ENCODE measurements at regions not wholly inside any gene's neighbourhood (a gene's known extent, or its start where the extent isn't known, plus 50 kb on each side); places are given as distances from the start of the nearest gene placed in this dataset.

DNA sequence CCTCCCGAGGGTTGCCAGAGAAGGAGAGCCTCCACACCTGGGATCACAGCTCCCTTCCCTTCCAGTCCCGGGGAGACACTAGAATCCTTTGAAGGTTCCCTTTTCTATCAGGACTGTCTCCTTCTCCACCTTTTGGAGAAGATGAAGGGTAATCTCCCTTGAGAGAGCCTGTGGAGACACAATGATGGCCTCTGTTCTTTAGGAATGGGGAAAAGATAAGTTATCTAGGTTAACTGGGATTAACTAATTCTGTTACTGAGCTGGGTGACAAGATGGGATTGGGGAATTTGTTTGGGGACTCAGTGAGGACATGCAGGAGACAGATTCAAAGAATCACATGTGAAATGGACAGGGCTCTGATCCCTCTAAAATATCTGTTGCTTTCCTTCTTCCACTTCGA, 181.1 kb upstream of the BMPER start:
- Histone ChIP-seq H3K27me3 (ENCODE audit: control insufficient read depth in 5 of 5, insufficient read depth in 4 of 5, low read length in 5 of 5) (no peaks in the 10 kb centered on the region), H3K27ac (ENCODE audit: low read depth, low read length) (no peak overlapping the region), H3K9ac (ENCODE audit: low read length in 5 of 5) (no peak overlapping the region), H3K36me3 (ENCODE audit: control insufficient read depth in 5 of 5, insufficient read depth in 5 of 5, low read length in 5 of 5) (no peaks in the 10 kb centered on the region), H3K4me3 (ENCODE audit: low read depth in 1 of 5, low read length in 5 of 5) (no peak overlapping the region), H3K4me1 (ENCODE audit: control insufficient read depth in 5 of 5, insufficient read depth in 5 of 5, low read length in 5 of 5) (peaks cover 1 to 21% (median 6%) of the 10 kb centered on the region in 5 donors), H3K9me3 (ENCODE audit: control insufficient read depth in 5 of 5, low read length in 5 of 5) (no peaks in the 10 kb centered on the region)

DNA sequence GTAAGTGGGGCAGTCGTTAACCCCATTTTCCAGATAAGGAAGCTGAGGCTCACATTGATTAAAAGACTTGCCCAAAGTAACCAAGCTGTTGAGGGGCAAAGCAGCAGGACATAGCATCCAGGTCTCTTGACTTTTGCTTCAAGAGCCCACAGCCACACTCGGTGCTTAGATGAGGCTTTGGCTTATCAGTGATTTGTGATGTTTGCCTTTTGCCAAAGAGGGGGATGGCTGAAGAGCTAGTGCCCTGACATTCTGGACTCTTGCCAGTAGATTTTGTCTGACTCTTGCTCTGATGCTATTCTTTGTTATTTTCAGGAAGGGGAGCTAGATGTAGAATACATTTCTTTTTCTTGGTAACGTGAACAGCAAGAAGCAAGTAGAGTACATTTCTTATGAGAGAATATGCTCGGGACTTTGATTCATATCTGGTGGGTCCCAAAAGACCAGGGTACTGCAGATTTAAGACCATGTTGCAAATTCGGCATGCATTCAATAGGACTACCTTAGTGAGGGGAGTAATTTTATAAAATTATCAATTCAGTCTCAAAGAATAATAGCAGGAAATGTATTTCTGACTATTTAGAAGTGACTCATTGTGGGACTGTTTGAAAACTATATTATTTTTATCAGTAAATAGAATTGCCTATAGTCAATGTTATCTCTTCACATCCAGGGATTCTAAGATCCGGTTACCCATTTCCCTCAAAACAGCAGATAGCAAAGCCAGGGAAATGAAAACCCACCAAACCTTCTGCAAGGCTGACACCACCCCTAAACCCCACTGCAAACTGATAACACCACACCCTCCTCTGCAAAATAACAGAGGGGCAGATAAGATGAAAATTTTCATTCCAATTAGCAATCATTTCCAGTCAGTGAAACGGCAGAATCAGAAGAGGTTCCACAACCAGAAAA, 180.0 kb upstream of the BMPER start:
- Histone ChIP-seq H3K36me3 (ENCODE audit: control insufficient read depth in 5 of 5, insufficient read depth in 5 of 5, low read length in 5 of 5) (no peaks in the 10 kb centered on the region), H3K27ac (ENCODE audit: low read depth, low read length) (no peak overlapping the region), H3K9ac (ENCODE audit: low read length in 5 of 5) (no peak overlapping the region), H3K9me3 (ENCODE audit: control insufficient read depth in 5 of 5, low read length in 5 of 5) (no peaks in the 10 kb centered on the region), H3K27me3 (ENCODE audit: control insufficient read depth in 5 of 5, insufficient read depth in 4 of 5, low read length in 5 of 5) (no peaks in the 10 kb centered on the region), H3K4me3 (ENCODE audit: low read depth in 1 of 5, low read length in 5 of 5) (no peak overlapping the region), H3K4me1 (ENCODE audit: control insufficient read depth in 5 of 5, insufficient read depth in 5 of 5, low read length in 5 of 5) (peaks cover under 1 to 16% (median 6%) of the 10 kb centered on the region in 5 donors)

- Histone ChIP-seq H3K36me3 (ENCODE audit: control insufficient read depth in 5 of 5, insufficient read depth in 5 of 5, low read length in 5 of 5) (no peaks in the 10 kb centered on the region), H3K4me1 (ENCODE audit: control insufficient read depth in 5 of 5, insufficient read depth in 5 of 5, low read length in 5 of 5) (peaks cover 10 to 20% (median 13%) of the 10 kb centered on the region in 5 donors), H3K9ac (ENCODE audit: low read length in 5 of 5) (no peak overlapping the region), H3K27me3 (ENCODE audit: control insufficient read depth in 5 of 5, insufficient read depth in 4 of 5, low read length in 5 of 5) (no peaks in the 10 kb centered on the region), H3K27ac (ENCODE audit: low read depth, low read length) (no peak overlapping the region), H3K4me3 (ENCODE audit: low read depth in 1 of 5, low read length in 5 of 5) (no peak overlapping the region), H3K9me3 (ENCODE audit: control insufficient read depth in 5 of 5, low read length in 5 of 5) (no peaks in the 10 kb centered on the region)
Observed at GRCh38 chr7:33726582-33726981, 178.8 kb upstream of the BMPER start.

DNA sequence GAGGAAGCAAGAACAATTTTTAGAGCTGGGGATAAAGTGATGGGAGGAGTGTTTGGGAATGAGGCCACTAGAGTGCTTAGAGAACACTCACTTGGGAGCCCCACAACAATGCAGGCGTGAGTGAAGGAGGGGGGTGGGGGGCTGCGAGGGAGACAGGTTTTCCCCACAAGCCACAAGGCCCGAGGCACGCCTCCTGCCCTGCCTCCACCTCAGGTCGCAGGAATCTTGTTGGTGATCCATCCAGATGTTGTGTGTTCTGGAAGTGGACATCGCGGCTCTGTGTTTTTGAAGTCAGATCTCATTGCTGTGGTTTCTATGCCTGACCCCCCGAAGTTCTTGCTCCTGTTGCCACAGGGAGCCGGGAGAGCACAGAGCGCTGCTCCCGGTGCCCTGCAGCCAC, 178.0 kb upstream of the BMPER start:
- Histone ChIP-seq H3K27me3 (ENCODE audit: control insufficient read depth in 5 of 5, insufficient read depth in 4 of 5, low read length in 5 of 5) (no peaks in the 10 kb centered on the region), H3K9me3 (ENCODE audit: control insufficient read depth in 5 of 5, low read length in 5 of 5) (no peaks in the 10 kb centered on the region), H3K9ac (ENCODE audit: low read length in 5 of 5) (no peak overlapping the region), H3K36me3 (ENCODE audit: control insufficient read depth in 5 of 5, insufficient read depth in 5 of 5, low read length in 5 of 5) (no peaks in the 10 kb centered on the region), H3K4me3 (ENCODE audit: low read depth in 1 of 5, low read length in 5 of 5) (no peak overlapping the region), H3K4me1 (ENCODE audit: control insufficient read depth in 5 of 5, insufficient read depth in 5 of 5, low read length in 5 of 5) (peaks cover 10 to 20% (median 13%) of the 10 kb centered on the region in 5 donors), H3K27ac (ENCODE audit: low read depth, low read length) (no peak overlapping the region)

DNA sequence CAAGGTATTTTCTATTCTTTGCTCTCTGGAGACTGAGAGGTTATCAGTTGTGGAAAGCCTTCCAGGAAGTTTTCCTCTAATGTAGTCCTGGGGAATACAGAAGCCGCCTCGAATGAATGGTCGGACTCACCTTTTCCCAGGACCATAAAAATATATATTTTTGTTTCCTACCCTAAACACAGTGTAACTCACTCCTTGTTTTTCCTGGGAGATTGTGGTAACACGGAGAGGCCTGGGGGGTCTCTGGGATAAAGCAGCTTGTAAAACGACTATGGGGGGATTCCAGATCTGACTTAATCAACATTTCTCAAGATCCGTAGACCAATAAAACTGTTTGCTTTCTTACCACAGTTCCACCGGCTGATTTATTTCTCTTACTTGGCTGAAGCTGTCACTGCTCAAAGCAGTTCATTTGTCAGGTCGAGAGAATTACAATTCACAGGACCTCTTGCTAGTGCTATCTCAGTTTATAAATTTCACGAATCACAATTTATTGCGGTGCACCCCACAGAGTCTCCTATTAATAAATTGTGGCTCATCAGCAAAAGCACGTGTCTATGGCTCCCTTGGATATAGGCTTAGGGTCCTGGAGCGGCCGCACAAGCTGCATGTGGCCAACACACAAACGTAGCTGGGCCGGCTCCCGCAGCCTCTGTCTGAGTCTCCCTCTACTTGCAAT, 176.3 kb upstream of the BMPER start:
- Histone ChIP-seq H3K27ac (ENCODE audit: low read depth, low read length) (no peak overlapping the region), H3K36me3 (ENCODE audit: control insufficient read depth in 5 of 5, insufficient read depth in 5 of 5, low read length in 5 of 5) (no peaks in the 10 kb centered on the region)

GRCh38 chr7:33729726-33730125, 175.6 kb upstream of the BMPER start:
- Histone ChIP-seq H3K27ac (ENCODE audit: low read depth, low read length) (no peak overlapping the region), H3K4me3 (ENCODE audit: low read depth in 1 of 5, low read length in 5 of 5) (no peak overlapping the region), H3K27me3 (ENCODE audit: control insufficient read depth in 5 of 5, insufficient read depth in 4 of 5, low read length in 5 of 5) (no peaks in the 10 kb centered on the region), H3K4me1 (ENCODE audit: control insufficient read depth in 5 of 5, insufficient read depth in 5 of 5, low read length in 5 of 5) (peaks cover 10 to 20% (median 13%) of the 10 kb centered on the region in 5 donors), H3K9ac (ENCODE audit: low read length in 5 of 5) (no peak overlapping the region), H3K36me3 (ENCODE audit: control insufficient read depth in 5 of 5, insufficient read depth in 5 of 5, low read length in 5 of 5) (no peaks in the 10 kb centered on the region), H3K9me3 (ENCODE audit: control insufficient read depth in 5 of 5, low read length in 5 of 5) (no peaks in the 10 kb centered on the region)

More for the DNA sequence above, 176.3 kb upstream of the BMPER start:
- Histone ChIP-seq H3K4me1 (ENCODE audit: control insufficient read depth in 5 of 5, insufficient read depth in 5 of 5, low read length in 5 of 5) (peaks cover 10 to 20% (median 13%) of the 10 kb centered on the region in 5 donors), H3K4me3 (ENCODE audit: low read depth in 1 of 5, low read length in 5 of 5) (no peak overlapping the region), H3K9ac (ENCODE audit: low read length in 5 of 5) (no peak overlapping the region), H3K27me3 (ENCODE audit: control insufficient read depth in 5 of 5, insufficient read depth in 4 of 5, low read length in 5 of 5) (no peaks in the 10 kb centered on the region), H3K9me3 (ENCODE audit: control insufficient read depth in 5 of 5, low read length in 5 of 5) (no peaks in the 10 kb centered on the region)

DNA sequence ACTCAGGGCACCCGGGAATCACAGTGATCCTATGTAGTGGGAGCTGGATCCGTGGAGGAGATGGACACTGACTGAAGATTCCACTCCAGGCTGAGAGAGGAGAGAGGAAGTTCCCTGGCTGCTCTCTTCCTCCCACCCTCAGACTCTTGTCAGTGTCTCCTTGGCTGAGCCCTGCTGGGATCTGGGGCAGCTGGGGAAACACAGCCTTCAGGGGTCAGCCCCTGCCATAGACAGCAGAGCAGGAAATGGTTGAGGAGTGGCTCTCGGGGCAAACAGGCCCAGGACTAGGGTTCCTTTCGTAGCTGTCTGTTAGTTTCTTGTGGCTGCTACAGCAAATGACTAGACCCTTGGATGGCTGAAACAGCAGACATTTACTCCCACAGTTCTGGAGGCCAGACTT, 174.4 kb upstream of the BMPER start:
- no peak overlapping the region for H3K27ac ChIP-seq (ENCODE audit: low read depth, low read length)
- H3K27me3 ChIP-seq (ENCODE audit: control insufficient read depth in 5 of 5, insufficient read depth in 4 of 5, low read length in 5 of 5), result no peaks in the 10 kb centered on the region
- H3K36me3 ChIP-seq (ENCODE audit: control insufficient read depth in 5 of 5, insufficient read depth in 5 of 5, low read length in 5 of 5), result no peaks in the 10 kb centered on the region
- H3K9ac ChIP-seq (ENCODE audit: low read length in 5 of 5), result no peak overlapping the region
- no peaks in the 10 kb centered on the region for H3K9me3 ChIP-seq (ENCODE audit: control insufficient read depth in 5 of 5, low read length in 5 of 5)
- no peak overlapping the region for H3K4me3 ChIP-seq (ENCODE audit: low read depth in 1 of 5, low read length in 5 of 5)
- peaks cover 10 to 20% (median 13%) of the 10 kb centered on the region in 5 donors for H3K4me1 ChIP-seq (ENCODE audit: control insufficient read depth in 5 of 5, insufficient read depth in 5 of 5, low read length in 5 of 5)

- no peak overlapping the region for H3K9ac ChIP-seq (ENCODE audit: low read length in 5 of 5)
- no peaks in the 10 kb centered on the region for H3K9me3 ChIP-seq (ENCODE audit: control insufficient read depth in 5 of 5, low read length in 5 of 5)
- H3K27me3 ChIP-seq (ENCODE audit: control insufficient read depth in 5 of 5, insufficient read depth in 4 of 5, low read length in 5 of 5), result no peaks in the 10 kb centered on the region
- no peak overlapping the region for H3K27ac ChIP-seq (ENCODE audit: low read depth, low read length)
- peaks cover 5 to 12% (median 10%) of the 10 kb centered on the region in 5 donors for H3K4me1 ChIP-seq (ENCODE audit: control insufficient read depth in 5 of 5, insufficient read depth in 5 of 5, low read length in 5 of 5)
- H3K36me3 ChIP-seq (ENCODE audit: control insufficient read depth in 5 of 5, insufficient read depth in 5 of 5, low read length in 5 of 5), result no peaks in the 10 kb centered on the region
- H3K4me3 ChIP-seq (ENCODE audit: low read depth in 1 of 5, low read length in 5 of 5), result no peak overlapping the region
Observed at GRCh38 chr7:33731912-33732311, 173.4 kb upstream of the BMPER start.

- Histone ChIP-seq H3K9me3 (ENCODE audit: control insufficient read depth in 5 of 5, low read length in 5 of 5) (no peaks in the 10 kb centered on the region), H3K4me3 (ENCODE audit: low read depth in 1 of 5, low read length in 5 of 5) (no peak overlapping the region), H3K9ac (ENCODE audit: low read length in 5 of 5) (no peak overlapping the region), H3K36me3 (ENCODE audit: control insufficient read depth in 5 of 5, insufficient read depth in 5 of 5, low read length in 5 of 5) (no peaks in the 10 kb centered on the region), H3K27me3 (ENCODE audit: control insufficient read depth in 5 of 5, insufficient read depth in 4 of 5, low read length in 5 of 5) (no peaks in the 10 kb centered on the region), H3K4me1 (ENCODE audit: control insufficient read depth in 5 of 5, insufficient read depth in 5 of 5, low read length in 5 of 5) (peaks cover 4 to 12% (median 10%) of the 10 kb centered on the region in 5 donors), H3K27ac (ENCODE audit: low read depth, low read length) (no peak overlapping the region)
Observed at GRCh38 chr7:33732462-33732861, 172.9 kb upstream of the BMPER start.
